Superior temporal gyrus (tissue), 1 donor: ENCODE measurements at regions not wholly inside any gene's neighbourhood (a gene's known extent, or its start where the extent isn't known, plus 50 kb on each side); places are given as distances from the start of the nearest gene placed in this dataset.

Experiments used
- DNase-seq: peaks from one replicate; pipeline ENCODE4 v3.0.0-alpha.2; 2016; ENCODE audit errors: extremely low spot score

GRCh38 chr2:120881981-120882788 is 146.5 kb downstream of the GLI2 start:
- DNase-seq = no peak

- no peak for DNase-seq
Measured at GRCh38 chr2:120883607-120884440, 148.2 kb downstream of the GLI2 start.

GRCh38 chr2:120884472-120885290 is 149.0 kb downstream of the GLI2 start:
- no peak for DNase-seq

- DNase-seq = no peak
Measured at GRCh38 chr2:120885321-120885720, 149.7 kb downstream of the GLI2 start.

- DNase-seq = no peak
Measured at GRCh38 chr2:120885749-120886148, 150.1 kb downstream of the GLI2 start.

- no peak for DNase-seq
Measured at GRCh38 chr2:120886534-120887319, 151.1 kb downstream of the GLI2 start.

GRCh38 chr2:120887320-120887697 is 151.6 kb downstream of the GLI2 start:
- no peak for DNase-seq

- DNase-seq = no peak
Measured at GRCh38 chr2:120887741-120888231, 152.1 kb downstream of the GLI2 start.

GRCh38 chr2:120888851-120889250 is 153.2 kb downstream of the GLI2 start:
- DNase-seq = no peak

- no peak for DNase-seq
Measured at GRCh38 chr2:120889936-120890335, 154.3 kb downstream of the GLI2 start.

- no peak for DNase-seq
Measured at GRCh38 chr2:120890566-120891360, 155.1 kb downstream of the GLI2 start.

- no peak for DNase-seq
Measured at GRCh38 chr2:120892271-120892966, 156.8 kb downstream of the GLI2 start.

GRCh38 chr2:120892967-120893667 is 157.4 kb downstream of the GLI2 start:
- no peak for DNase-seq

- no peak for DNase-seq
Measured at GRCh38 chr2:120893811-120894584, 158.3 kb downstream of the GLI2 start.

GRCh38 chr2:120894966-120895365 is 159.3 kb downstream of the GLI2 start:
- no peak for DNase-seq

GRCh38 chr2:120896126-120896525 is 160.5 kb downstream of the GLI2 start:
- DNase-seq = no peak

GRCh38 chr2:120896901-120897300 is 161.2 kb downstream of the GLI2 start:
- no peak for DNase-seq

- DNase-seq = no peak
Measured at GRCh38 chr2:120897399-120897798, 161.7 kb downstream of the GLI2 start.
